Mucosa of descending colon (tissue), 3 donors: ENCODE measurements at regions not wholly inside any gene's neighbourhood (a gene's known extent, or its start where the extent isn't known, plus 50 kb on each side); places are given as distances from the start of the nearest gene placed in this dataset.
"Not testable (repeated sequence)": the region's sequence is repeated elsewhere in the genome, so short reads cannot be mapped to it uniquely, and the experiment has no call there.

Experiments
- ATAC-seq: fragments of 200-7000 bp; cut with Tn5 transposase; one replicate; pipeline ENCODE4 v1.9.1; 2020; ENCODE audit warnings: mild to moderate bottlenecking, moderate library complexity
- DNase-seq, 3 donors: peaks; one replicate each; pipeline ENCODE4 v3.0.0-alpha.2; 2020
- H3K36me3 ChIP-seq: fragments of 200-600 bp; one replicate; pipeline ENCODE4 v1.8.0; 2021; ENCODE audit warnings: low read depth, mild to moderate bottlenecking
- H3K4me1 ChIP-seq: fragments of 200-600 bp; one replicate; pipeline ENCODE4 v1.8.0; 2021; ENCODE audit warnings: low read depth, mild to moderate bottlenecking
- H3K4me3 ChIP-seq: fragments of 200-600 bp; one replicate; pipeline ENCODE4 v1.8.0; 2021; ENCODE audit warnings: mild to moderate bottlenecking
- H3K9me3 ChIP-seq: fragments of 200-600 bp; one replicate; pipeline ENCODE4 v1.8.0; 2021; ENCODE audit warnings: mild to moderate bottlenecking
- CTCF ChIP-seq: fragments of 200-600 bp; IDR thresholded peaks from one replicate; pipeline ENCODE4 v1.8.0; 2022; ENCODE audit warnings: antibody characterized with exemption, mild to moderate bottlenecking
- intact Hi-C, 2 donors: fragments of 100-400 bp; cut with DNase I in 1 of 2; cut with micrococcal nuclease in 1 of 2; formaldehyde crosslinking; loops; one replicate each; pipeline versions ENCODE4 v1.11.0 to v1.11.1; 2022; cut with DNase I, micrococcal nuclease
- donor health status: DM: no; HTN: no; CAD: no; lungs with moderate emphysema.
- donor health status: DM: no; HTN: no; CAD: no.
- donor health status: DM: no; HTN: yes; CAD: no.

- H3K9me3 ChIP-seq, result peaks cover 11% of the 10 kb centered on the region
- intact Hi-C loops, result loop anchor here (5.0 to 10.0 kb wide), 2 partner anchors 235 to 243 kb away; no protein-coding TSS in a partner anchor
- peak; percentile 83 for TF ChIP-seq CTCF
- ATAC-seq (peak; percentile 98), DNase-seq (peak in 2 of 3 donors; percentile 68 to 72)
- no peaks in the 10 kb centered on the region for H3K4me1 ChIP-seq
- H3K4me3 ChIP-seq, result no peak overlapping the region
- H3K36me3 ChIP-seq, result no peaks in the 10 kb centered on the region
Measured at GRCh38 chr18:57881818-57882413, 78.8 kb upstream of the ATP8B1 start.

DNA sequence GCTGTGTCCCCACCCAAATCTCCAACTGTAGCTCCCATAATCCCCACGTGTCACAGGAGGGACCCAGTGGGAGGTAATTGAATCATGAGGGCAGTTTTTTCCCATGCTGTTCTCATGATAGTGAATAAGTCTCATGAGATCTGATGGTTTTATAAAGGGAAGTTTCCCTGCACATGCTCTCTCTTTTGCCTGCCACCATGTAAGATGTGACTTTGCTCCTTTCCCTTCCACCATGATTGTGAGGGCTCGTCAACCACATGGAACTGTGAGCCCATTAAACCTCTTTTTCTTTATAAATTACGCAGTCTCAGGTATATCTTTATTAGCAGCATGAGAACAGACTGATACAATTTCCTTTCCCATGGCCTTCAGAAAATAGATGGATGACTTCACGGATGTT, 76.8 kb upstream of the ATP8B1 start:
- ATAC-seq, H3K4me3 ChIP-seq, DNase-seq, H3K4me1 ChIP-seq, H3K36me3 ChIP-seq: not testable (repeated sequence)
- intact Hi-C loops, result loop anchor here (5.0 to 10.0 kb wide), 2 partner anchors 237 to 245 kb away; no protein-coding TSS in a partner anchor
- peaks cover 11% of the 10 kb centered on the region for H3K9me3 ChIP-seq

DNA sequence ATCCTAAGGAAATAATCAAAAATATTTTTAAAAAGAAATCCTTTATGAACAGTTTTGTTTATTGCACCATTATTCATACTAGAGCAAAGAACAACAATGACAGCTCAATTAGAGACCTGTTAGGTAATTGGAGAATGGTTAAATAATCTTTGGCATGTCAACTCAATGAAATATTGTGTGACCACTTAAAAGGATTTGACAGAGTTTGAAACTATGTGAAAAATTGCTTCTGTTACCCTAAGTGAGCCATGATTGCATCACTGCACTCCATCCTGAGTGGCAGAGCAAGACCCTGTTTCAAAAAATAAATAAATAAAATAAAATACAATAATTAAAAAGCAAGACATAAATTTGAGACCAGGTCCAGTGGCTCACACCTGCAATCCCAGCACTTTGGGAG, 66.1 kb upstream of the ATP8B1 start:
- Histone ChIP-seq H3K36me3 (no peaks in the 10 kb centered on the region), H3K4me1 (no peaks in the 10 kb centered on the region), H3K9me3 (peaks cover 15% of the 10 kb centered on the region), H3K4me3 (no peak overlapping the region)
- intact Hi-C loops, result no loop called here
- ATAC-seq, result no peak
- no peak for DNase-seq
- TF ChIP-seq CTCF, result no peak

- TF ChIP-seq CTCF, result no peak
- DNase-seq (no peak), ATAC-seq (no peak)
- Histone ChIP-seq H3K4me3 (no peak overlapping the region), H3K9me3 (peaks cover 2% of the 10 kb centered on the region), H3K36me3 (no peaks in the 10 kb centered on the region), H3K4me1 (no peaks in the 10 kb centered on the region)
- intact Hi-C loops, result no loop called here
Measured at GRCh38 chr18:57866355-57866754, 63.2 kb upstream of the ATP8B1 start.

GRCh38 chr18:57864615-57865121, 61.6 kb upstream of the ATP8B1 start:
- Histone ChIP-seq H3K36me3 (no peaks in the 10 kb centered on the region), H3K9me3 (no peaks in the 10 kb centered on the region), H3K4me3 (no peak overlapping the region), H3K4me1 (no peaks in the 10 kb centered on the region)
- intact Hi-C loops, result no loop called here
- ATAC-seq (no peak), DNase-seq (no peak)
- no peak for TF ChIP-seq CTCF

GRCh38 chr18:57863706-57864105, 60.6 kb upstream of the ATP8B1 start:
- Histone ChIP-seq H3K4me1 (no peaks in the 10 kb centered on the region), H3K4me3 (no peak overlapping the region), H3K9me3 (no peaks in the 10 kb centered on the region), H3K36me3 (no peaks in the 10 kb centered on the region)
- no peak for DNase-seq
- intact Hi-C loops, result no loop called here
- TF ChIP-seq CTCF, result no peak
- no peak for ATAC-seq
